ENCODE measurements at regions not wholly inside any gene's neighbourhood (a gene's known extent, or its start where the extent isn't known, plus 50 kb on each side); places are given as distances from the start of the nearest gene placed in this dataset.
"Not testable (repeated sequence)": the region's sequence is repeated elsewhere in the genome, so short reads cannot be mapped to it uniquely, and the experiment has no call there.

DNA sequence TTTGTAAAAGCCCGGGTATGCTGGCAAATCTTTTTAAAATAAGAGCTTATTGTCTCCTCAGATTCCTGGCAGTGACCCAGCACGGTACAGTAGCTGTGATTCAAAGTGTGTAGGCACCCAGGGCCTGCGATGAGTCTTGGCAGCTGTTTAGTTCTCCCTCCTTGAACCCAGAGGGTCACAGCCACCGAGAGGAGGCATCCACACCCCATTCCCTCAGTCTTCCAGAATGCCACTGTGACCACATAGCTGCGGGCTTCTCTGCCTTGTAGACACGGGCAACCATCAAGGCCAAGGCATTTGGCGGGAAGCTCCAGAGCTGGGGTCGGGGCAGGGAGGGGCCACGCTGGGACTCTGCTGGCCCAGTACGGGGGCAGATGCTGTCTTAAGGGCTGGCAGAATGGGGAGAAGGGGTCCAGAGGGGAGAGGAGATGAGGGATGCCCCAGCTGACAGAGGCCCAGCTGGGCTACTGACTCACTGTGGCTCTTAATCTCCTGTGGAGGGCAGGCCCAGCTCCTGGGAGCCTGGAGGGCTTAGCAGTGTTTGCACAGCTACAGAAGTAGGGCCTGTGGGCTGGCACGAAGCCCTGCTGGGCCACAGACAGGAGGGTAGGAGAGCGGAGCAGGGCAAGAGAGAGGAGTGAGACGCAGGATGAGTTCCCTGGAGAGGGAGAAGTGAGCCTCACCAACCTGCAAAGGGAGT, 68.8 kb upstream of the DLG1 start:
- peak; percentile 59 to 93 for DNase-seq (ENCODE audit: low read depth in 1 of 2, low spot score in 1 of 2)
- in situ Hi-C loops (cut with HindIII; ENCODE audit: low pct_unique_long_range_greater_than_20kb, low sequenced_read_pairs), result no loop called here
- peak; percentile 37; the same call in 1 of the 2 replicates for TF ChIP-seq JUND (IDR thresholded peaks at IDR 0.05; ENCODE audit: low read depth)

DNA sequence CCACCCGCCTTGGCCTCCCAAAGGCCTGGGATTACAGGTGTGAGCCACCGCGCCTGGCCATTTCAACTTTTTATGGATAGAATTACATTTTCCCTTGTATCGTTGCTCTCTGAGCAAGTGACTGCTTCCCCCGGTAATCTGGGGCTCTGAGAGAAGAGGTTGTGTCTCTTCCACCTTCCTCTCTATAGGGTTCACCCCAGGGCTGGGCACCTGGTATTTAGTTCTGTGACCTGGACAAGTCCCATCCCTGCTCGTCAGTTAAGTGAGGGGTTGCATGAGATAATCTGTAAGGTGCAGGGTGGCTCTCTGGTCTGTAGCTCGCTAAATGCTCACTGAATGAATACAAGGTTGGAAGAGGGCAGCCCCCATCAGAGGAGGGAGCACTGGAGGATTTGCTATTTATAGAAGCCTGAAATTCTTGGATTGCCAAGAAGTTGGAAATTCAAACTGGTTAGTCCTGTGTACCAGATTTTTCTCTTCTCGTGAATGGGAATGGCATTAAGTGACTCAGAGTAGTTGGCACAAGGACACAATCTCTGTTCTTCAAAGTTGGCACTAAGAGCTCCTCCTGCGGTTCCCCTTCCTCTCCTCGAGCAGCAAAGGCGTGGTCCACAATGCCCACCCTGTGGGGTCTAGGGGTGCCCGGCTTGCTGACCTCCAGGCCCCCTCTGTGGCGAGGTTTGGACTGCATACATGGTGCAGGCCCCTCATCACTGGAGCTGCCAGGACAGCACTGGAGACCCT, 68.1 kb upstream of the DLG1 start:
- in situ Hi-C loops (cut with HindIII; ENCODE audit: low pct_unique_long_range_greater_than_20kb, low sequenced_read_pairs), result no loop called here
- peak in 1 of 2 experiments; percentile 85 for DNase-seq (ENCODE audit: low read depth in 1 of 2, low spot score in 1 of 2)
- peak; percentile 70 for TF ChIP-seq JUND (IDR thresholded peaks at IDR 0.05; ENCODE audit: low read depth)

DNA sequence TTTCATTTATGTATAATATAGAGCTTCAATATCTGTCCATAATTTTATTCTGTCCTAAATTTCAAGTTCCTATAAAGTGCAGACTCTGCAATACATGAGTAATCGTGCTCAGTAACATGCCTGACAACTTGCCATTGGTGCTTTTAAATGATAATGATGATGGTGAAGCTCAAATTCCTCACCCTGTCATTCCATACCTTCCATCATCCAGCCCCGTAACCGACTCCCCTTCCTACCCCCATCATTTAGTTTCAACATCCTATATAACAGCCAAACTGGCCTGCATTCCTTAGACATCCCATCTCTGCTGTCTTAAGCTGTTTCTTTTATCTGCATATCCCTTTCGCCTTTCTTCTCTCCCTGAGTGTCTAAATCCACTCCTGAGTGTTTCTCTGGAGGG, 67.2 kb upstream of the DLG1 start:
- in situ Hi-C loops (cut with HindIII; ENCODE audit: low pct_unique_long_range_greater_than_20kb, low sequenced_read_pairs), result no loop called here
- no peak for DNase-seq (ENCODE audit: low read depth in 1 of 2, low spot score in 1 of 2)
- TF ChIP-seq JUND (IDR thresholded peaks at IDR 0.05; ENCODE audit: low read depth), result no peak

DNA sequence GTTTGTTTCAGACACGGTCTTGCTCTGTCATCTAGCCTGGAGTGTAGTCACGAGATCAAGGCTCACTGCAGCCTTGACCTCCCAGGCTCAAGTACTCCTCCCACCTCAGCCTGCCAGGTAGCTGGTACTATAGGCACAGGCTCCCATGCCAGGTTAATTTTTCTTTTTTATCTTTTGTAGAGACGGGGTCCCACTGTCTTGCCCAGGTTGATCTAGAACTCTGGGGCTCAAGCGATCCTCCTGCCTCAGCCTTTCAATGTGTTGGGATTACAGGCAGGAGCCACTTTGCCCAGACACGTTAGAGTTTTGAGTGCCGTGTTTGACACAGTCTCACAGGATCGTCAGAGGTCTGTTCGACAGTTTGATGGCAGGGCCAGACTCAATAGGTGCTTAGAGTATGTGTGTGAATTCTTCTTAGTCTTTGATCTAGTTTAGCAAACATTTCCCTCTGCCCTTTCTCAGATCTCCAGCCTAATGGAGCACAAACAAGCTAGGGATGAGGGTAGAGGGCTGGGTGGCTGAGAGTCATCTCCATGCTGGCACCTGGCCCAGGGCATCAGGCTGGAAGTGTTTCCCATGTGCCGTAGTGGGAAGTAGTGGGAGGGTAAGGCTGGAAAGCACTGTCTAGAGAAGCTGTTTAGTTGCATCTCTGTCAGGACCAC, 66.1 kb upstream of the DLG1 start:
- in situ Hi-C loops (cut with HindIII; ENCODE audit: low pct_unique_long_range_greater_than_20kb, low sequenced_read_pairs), result no loop called here
- DNase-seq (ENCODE audit: low read depth in 1 of 2, low spot score in 1 of 2), result no peak
- no peak for TF ChIP-seq JUND (IDR thresholded peaks at IDR 0.05; ENCODE audit: low read depth)

DNA sequence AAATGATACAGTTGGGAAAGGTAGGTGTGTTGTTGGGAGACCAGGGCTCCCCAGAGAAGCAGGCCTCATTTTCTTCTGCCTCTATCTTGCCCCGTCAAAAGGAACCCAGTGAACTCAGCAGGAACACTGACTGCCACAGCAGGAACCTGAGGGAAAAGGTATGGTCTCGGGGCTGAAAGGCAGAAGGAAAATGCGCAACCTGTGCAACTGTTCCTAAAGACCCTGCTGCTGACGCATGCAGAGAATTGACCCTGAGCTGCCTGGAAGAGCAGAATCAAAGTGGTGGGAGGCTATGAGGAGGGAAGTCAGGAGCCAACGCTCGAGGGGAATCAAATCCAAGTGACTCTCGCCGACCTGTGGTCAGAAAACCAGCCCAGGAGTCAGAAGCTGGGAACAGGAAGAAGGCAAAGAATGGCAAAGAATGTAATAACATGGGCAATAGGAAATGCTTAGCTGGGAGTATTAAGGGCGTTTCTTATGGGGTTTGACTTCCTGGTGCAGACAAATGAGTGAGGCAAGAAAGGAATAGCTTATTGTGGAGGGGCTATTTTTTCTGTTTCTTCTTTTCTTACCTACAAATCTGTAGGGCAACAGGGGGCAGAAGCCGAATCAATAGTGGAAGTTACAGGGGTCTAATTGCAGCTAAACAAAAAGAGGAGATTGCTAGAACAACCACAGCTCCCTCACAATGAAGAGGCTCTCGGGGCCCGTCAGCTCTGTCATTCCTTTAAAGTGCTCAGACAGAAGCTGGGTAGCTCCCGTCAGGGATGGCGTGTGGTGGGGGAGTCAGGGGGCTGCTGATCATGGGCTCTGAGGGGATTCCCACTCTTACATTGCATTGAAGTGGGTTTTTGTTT, 65.4 kb upstream of the DLG1 start:
- no peak for DNase-seq (ENCODE audit: low read depth in 1 of 2, low spot score in 1 of 2)
- in situ Hi-C loops (cut with HindIII; ENCODE audit: low pct_unique_long_range_greater_than_20kb, low sequenced_read_pairs), result no loop called here

DNA sequence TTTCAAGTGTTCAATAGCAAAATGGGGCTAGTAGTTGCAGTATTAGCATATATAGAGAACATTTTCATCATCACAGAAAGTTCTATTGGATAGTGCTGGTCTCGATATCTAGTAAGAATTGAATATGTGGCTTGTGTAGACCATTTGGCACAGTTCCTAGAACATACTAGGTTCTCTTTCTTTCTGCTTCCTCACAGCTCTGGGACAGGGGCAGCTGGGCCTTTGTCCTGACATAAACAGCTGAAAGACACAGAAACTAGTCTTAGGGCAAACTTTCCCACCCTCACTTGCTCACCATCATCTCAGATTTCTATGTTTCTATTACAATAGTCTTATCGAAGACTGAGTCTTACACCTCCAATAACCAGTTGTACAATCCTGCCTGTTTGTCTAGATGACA, 63.7 kb upstream of the DLG1 start:
- no peak for DNase-seq (ENCODE audit: low read depth in 1 of 2, low spot score in 1 of 2)
- in situ Hi-C loops (cut with HindIII; ENCODE audit: low pct_unique_long_range_greater_than_20kb, low sequenced_read_pairs), result no loop called here
- TF ChIP-seq JUND (IDR thresholded peaks at IDR 0.05; ENCODE audit: low read depth), result no peak

More for the DNA sequence above, 65.4 kb upstream of the DLG1 start:
- no peak for TF ChIP-seq JUND (IDR thresholded peaks at IDR 0.05; ENCODE audit: low read depth)

DNA sequence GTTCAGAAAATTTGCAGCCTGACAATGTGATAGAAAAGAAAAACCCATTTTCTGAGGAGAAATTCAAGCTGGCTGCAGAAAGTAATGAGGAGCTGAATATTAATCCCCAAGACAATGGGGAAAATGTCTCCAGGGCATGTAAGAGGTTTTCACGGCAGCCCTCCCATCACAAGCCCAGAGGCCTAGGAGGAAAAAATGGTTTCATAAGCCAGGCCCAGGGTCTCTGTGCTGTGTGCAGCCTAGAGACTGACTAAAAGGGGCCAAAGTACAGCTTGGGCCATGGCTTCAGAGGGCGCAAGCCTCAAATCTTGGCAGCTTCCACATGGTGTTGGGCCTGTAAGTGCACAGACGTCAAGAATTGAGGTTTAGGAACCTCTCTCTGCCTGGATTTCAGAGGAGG, 61.7 kb upstream of the DLG1 start:
- DNase-seq (ENCODE audit: low read depth in 1 of 2, low spot score in 1 of 2); in situ Hi-C loops (cut with HindIII; ENCODE audit: low pct_unique_long_range_greater_than_20kb, low sequenced_read_pairs): not testable (repeated sequence)

DNA sequence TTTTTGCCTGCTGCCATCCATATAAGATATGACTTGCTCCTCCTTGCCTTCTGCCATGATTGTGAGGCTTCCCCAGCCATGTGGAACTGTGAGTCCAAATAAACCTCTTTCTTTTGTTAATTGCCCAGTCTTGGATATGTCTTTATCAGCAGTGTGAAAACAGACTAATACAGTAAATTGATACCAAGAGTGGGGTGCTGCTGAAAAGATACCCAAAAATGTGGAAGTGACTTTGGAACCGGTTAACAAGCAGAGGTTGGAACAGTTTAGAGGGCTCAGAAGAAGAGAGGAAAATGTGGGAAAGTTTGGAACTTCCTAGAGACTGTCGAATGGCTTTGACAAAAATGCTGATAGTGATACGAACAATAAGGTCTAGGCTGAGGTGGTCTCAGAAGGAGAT, 61.1 kb upstream of the DLG1 start:
- DNase-seq (ENCODE audit: low read depth in 1 of 2, low spot score in 1 of 2); in situ Hi-C loops (cut with HindIII; ENCODE audit: low pct_unique_long_range_greater_than_20kb, low sequenced_read_pairs): not testable (repeated sequence)

DNA sequence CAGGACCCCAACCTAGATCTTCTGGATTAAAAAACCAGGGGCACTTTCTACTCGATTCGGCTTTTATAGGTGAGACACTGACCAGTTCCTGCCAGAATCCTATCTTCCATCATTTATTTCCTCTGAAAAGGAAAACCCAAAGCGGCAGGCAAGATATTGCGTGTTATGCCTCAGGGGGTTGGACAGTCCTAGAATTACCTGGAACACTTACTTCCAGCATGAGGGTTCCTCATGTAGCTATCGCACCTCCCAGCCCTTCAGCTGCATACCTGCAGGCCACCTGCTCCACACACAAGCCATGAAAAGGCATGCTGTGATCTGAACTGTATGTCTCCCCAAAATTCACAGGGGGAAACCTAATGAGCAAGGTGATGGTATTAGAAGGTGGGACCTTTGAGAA, 58.3 kb upstream of the DLG1 start:
- no peak for DNase-seq (ENCODE audit: low read depth in 1 of 2, low spot score in 1 of 2)
- in situ Hi-C loops (cut with HindIII; ENCODE audit: low pct_unique_long_range_greater_than_20kb, low sequenced_read_pairs), result no loop called here
- TF ChIP-seq JUND (IDR thresholded peaks at IDR 0.05; ENCODE audit: low read depth), result no peak

DNA sequence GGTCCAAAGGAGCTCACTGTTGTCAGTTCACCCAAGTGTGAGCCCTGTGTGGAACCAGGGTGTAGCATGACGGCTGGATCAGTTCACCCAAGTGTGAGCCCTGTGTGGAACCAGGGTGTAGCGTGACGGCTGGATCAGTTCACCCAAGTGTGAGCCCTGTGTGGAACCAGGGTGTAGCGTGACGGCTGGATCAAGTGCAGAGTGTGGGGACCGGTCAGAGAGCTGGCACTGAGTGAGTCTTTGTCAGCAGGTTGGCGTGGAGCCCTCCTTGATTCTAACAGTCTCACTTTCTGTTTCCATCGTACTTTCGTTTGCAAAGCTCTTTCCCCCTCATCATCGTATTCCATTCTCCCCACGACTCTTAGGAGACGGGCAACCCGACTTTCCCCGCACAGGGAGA, 57.9 kb upstream of the DLG1 start:
- TF ChIP-seq JUND (IDR thresholded peaks at IDR 0.05; ENCODE audit: low read depth), result no peak
- no peak for DNase-seq (ENCODE audit: low read depth in 1 of 2, low spot score in 1 of 2)
- in situ Hi-C loops (cut with HindIII; ENCODE audit: low pct_unique_long_range_greater_than_20kb, low sequenced_read_pairs), result no loop called here

DNA sequence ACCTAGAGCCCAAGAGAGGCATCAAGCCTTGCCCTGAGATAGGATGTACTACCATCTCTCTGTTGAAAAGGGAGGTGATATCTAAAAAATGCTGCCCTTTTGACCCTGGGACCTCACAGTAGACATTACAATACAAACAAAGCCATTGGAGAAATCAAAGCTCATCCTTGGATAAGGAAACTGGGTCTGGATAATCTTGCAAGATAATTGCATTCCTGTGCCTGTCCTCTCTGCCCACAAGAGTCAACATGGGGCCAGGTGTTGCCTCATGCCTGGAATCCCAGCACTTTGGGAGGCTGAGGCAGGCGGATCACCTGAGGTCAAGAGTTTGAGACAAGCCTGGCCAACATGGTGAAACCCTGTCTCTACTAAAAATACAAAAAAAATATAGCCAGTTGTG, 57.3 kb upstream of the DLG1 start:
- in situ Hi-C loops (cut with HindIII; ENCODE audit: low pct_unique_long_range_greater_than_20kb, low sequenced_read_pairs), result no loop called here
- DNase-seq (ENCODE audit: low read depth in 1 of 2, low spot score in 1 of 2), result no peak
- no peak for TF ChIP-seq JUND (IDR thresholded peaks at IDR 0.05; ENCODE audit: low read depth)

DNA sequence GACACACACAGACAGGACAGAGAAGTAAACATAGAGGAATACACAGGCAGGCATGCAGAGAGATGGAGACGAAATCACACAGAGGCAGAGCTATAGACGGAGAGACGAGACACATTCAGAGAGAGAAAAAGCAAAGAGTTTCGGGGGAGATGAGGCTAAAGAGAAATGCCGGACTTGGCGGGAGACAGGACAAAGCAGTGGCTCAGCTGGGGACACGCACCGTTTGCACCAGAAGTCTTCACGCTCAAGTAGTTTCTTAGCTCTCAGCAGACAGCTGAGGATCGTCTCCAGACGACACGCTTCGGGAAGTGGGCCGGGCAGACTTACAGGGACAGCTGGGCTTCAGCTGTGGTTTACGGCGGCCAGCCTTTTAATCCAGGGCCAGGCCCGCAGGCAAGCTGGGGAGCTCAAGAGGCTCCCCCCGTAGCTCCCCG, 56.2 kb upstream of the DLG1 start:
- no peak for DNase-seq (ENCODE audit: low read depth in 1 of 2, low spot score in 1 of 2)
- TF ChIP-seq JUND (IDR thresholded peaks at IDR 0.05; ENCODE audit: low read depth), result no peak
- in situ Hi-C loops (cut with HindIII; ENCODE audit: low pct_unique_long_range_greater_than_20kb, low sequenced_read_pairs), result no loop called here
